Activated CD4-positive, alpha-beta T cell treated with anti-CD3 and anti-CD28 coated beads for 36 hours (primary cell): ENCODE measurements at regions not wholly inside any gene's neighbourhood (a gene's known extent, or its start where the extent isn't known, plus 50 kb on each side); places are given as distances from the start of the nearest gene placed in this dataset.

ENCODE experiments used
- ATAC-seq: fragments of 200-7000 bp; cut with Tn5 transposase; one replicate; pipeline ENCODE4 v1.10.0; 2021; ENCODE audit warnings: mild to moderate bottlenecking, moderate library complexity
- CTCF ChIA-PET: fragments of 350-600 bp; sonication (Branson Sonifier 250); formaldehyde crosslinking; loops from one replicate; lab custom pipeline; 2021; ENCODE audit warnings: antibody characterized with exemption; lab: Charles Lee
- POLR2A ChIA-PET: fragments of 350-600 bp; sonication (Branson Sonifier 250); formaldehyde crosslinking; loops from one replicate; lab custom pipeline; 2021; ENCODE audit warnings: antibody characterized with exemption, inconsistent platforms; lab: Charles Lee
- DNase-seq: peaks from one replicate; pipeline ENCODE4 v3.0.0-alpha.2; 2020
- H3K27ac Mint-ChIP-seq: one replicate; pipeline ENCODE4 v1.8.0; 2021; ENCODE audit warnings: mixed read lengths
- H3K27me3 Mint-ChIP-seq: one replicate; pipeline ENCODE4 v1.8.0; 2021; ENCODE audit warnings: mixed read lengths
- H3K36me3 Mint-ChIP-seq: one replicate; pipeline ENCODE4 v1.8.0; 2021; ENCODE audit warnings: low read depth, mixed read lengths
- H3K4me1 Mint-ChIP-seq: one replicate; pipeline ENCODE4 v1.8.0; 2021; ENCODE audit warnings: mixed read lengths
- H3K4me3 Mint-ChIP-seq: one replicate; pipeline ENCODE4 v1.8.0; 2021; ENCODE audit warnings: mild to moderate bottlenecking, moderate library complexity, mixed read lengths
- H3K9me3 Mint-ChIP-seq: one replicate; pipeline ENCODE4 v1.8.0; 2021; ENCODE audit warnings: low read depth, mixed read lengths
- intact Hi-C, 2 experiments: fragments of 100-400 bp; cut with DNase I in 1 of 2; cut with micrococcal nuclease in 1 of 2; formaldehyde crosslinking; loops; one replicate each; pipeline versions ENCODE4 v1.14.2 to v1.15.1; 2022 to 2024; cut with DNase I, micrococcal nuclease

GRCh38 chr22:48555606-48556005 is 1272.1 kb downstream of the BRD1 start:
- DNase-seq (no peak), ATAC-seq (no peak)
- Mint-ChIP-seq H3K27ac (no peak overlapping the region), H3K9me3 (no peaks in the 10 kb centered on the region), H3K36me3 (no peaks in the 10 kb centered on the region), H3K4me3 (no peak overlapping the region), H3K27me3 (no peaks in the 10 kb centered on the region), H3K4me1 (no peaks in the 10 kb centered on the region)
- intact Hi-C loops, result no loop called here
- CTCF ChIA-PET, result no interaction called here
- POLR2A ChIA-PET, result no interaction called here

- Mint-ChIP-seq H3K36me3 (no peaks in the 10 kb centered on the region), H3K27ac (no peak overlapping the region), H3K9me3 (no peaks in the 10 kb centered on the region), H3K27me3 (no peaks in the 10 kb centered on the region), H3K4me1 (no peaks in the 10 kb centered on the region), H3K4me3 (no peak overlapping the region)
- DNase-seq (no peak), ATAC-seq (no peak)
- POLR2A ChIA-PET, result no interaction called here
- CTCF ChIA-PET, result no interaction called here
- intact Hi-C loops, result no loop called here
Measured at GRCh38 chr22:48554893-48555572, 1272.6 kb downstream of the BRD1 start.

GRCh38 chr22:48553694-48554308 is 1273.9 kb downstream of the BRD1 start:
- no peak for DNase-seq
- CTCF ChIA-PET, result no interaction called here
- Mint-ChIP-seq H3K36me3 (no peaks in the 10 kb centered on the region), H3K9me3 (no peaks in the 10 kb centered on the region), H3K27ac (no peak overlapping the region), H3K27me3 (no peaks in the 10 kb centered on the region), H3K4me1 (no peaks in the 10 kb centered on the region), H3K4me3 (no peak overlapping the region)
- POLR2A ChIA-PET, result no interaction called here
- no peak for ATAC-seq
- intact Hi-C loops, result no loop called here

GRCh38 chr22:48553119-48553518 is 1274.6 kb downstream of the BRD1 start:
- Mint-ChIP-seq H3K27me3 (no peaks in the 10 kb centered on the region), H3K9me3 (no peaks in the 10 kb centered on the region), H3K4me1 (no peaks in the 10 kb centered on the region), H3K4me3 (no peak overlapping the region), H3K36me3 (no peaks in the 10 kb centered on the region), H3K27ac (no peak overlapping the region)
- DNase-seq (no peak), ATAC-seq (no peak)
- POLR2A ChIA-PET, result no interaction called here
- CTCF ChIA-PET, result no interaction called here
- intact Hi-C loops, result no loop called here

DNA sequence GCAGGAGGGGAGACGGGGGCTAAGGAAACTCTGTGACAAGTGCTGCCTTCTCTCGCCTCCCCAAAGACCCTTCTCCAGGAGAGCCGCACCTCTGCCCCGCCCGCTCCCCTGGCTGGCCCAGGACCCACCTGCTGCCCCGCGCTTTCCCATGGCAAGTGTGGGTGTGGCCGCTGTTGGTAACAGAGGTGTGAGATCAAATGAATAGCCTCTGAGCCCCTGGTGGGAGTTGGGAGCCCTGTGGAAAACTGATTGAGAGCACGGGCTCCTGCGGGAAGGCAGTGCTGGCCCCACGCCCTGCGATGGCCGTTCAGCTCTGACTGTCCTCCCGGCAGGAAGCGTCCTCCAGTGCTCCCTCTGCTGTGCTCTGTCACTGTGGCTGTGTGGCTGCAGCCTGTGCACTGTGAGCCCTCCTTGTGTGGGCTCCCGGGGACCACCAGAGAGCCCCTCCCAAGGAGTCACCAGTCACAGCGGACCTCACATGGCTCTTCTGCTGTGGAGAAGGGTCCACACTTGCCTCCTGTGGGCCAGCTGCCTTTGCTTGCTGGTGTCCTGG is 1275.9 kb downstream of the BRD1 start:
- Mint-ChIP-seq H3K9me3 (no peaks in the 10 kb centered on the region), H3K4me3 (no peak overlapping the region), H3K4me1 (no peaks in the 10 kb centered on the region), H3K27ac (no peak overlapping the region), H3K36me3 (no peaks in the 10 kb centered on the region), H3K27me3 (no peaks in the 10 kb centered on the region)
- ATAC-seq, result no peak
- POLR2A ChIA-PET, result no interaction called here
- CTCF ChIA-PET, result no interaction called here
- DNase-seq, result no peak
- intact Hi-C loops, result no loop called here

- Mint-ChIP-seq H3K9me3 (no peaks in the 10 kb centered on the region), H3K4me1 (no peaks in the 10 kb centered on the region), H3K4me3 (no peak overlapping the region), H3K36me3 (no peaks in the 10 kb centered on the region), H3K27me3 (no peaks in the 10 kb centered on the region), H3K27ac (no peak overlapping the region)
- DNase-seq (no peak), ATAC-seq (no peak)
- ChIA-PET CTCF (no interaction called here), POLR2A (no interaction called here)
- intact Hi-C loops, result no loop called here
Measured at GRCh38 chr22:48551061-48551460, 1276.6 kb downstream of the BRD1 start.

- Mint-ChIP-seq H3K4me3 (no peak overlapping the region), H3K36me3 (no peaks in the 10 kb centered on the region), H3K9me3 (no peaks in the 10 kb centered on the region), H3K27me3 (no peaks in the 10 kb centered on the region), H3K27ac (no peak overlapping the region), H3K4me1 (no peaks in the 10 kb centered on the region)
- ChIA-PET POLR2A (no interaction called here), CTCF (no interaction called here)
- intact Hi-C loops, result no loop called here
- ATAC-seq, result no peak
- no peak for DNase-seq
Measured at GRCh38 chr22:48548391-48548790, 1279.3 kb downstream of the BRD1 start.

DNA sequence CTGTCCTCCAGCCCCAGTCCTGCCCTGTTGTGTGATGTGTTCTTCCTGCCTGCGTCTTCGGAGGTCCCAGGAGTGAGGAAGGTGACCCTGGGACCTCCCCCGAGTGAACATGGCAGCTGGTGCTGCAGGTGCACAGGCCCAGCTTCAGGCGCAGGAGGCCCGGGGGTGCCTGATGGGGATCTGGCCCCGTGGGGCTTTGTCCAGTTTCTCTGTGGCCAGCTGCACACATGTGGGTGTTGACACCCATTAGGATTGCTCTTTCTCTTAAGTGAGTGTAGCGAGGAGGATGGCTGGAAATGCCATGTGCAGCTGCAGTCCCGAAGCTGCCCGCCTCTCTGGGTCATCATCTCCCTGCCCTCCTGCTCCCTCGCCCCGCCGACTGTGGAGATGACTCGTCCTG is 1279.7 kb downstream of the BRD1 start:
- no peak overlapping the region for H3K4me3 Mint-ChIP-seq

DNA sequence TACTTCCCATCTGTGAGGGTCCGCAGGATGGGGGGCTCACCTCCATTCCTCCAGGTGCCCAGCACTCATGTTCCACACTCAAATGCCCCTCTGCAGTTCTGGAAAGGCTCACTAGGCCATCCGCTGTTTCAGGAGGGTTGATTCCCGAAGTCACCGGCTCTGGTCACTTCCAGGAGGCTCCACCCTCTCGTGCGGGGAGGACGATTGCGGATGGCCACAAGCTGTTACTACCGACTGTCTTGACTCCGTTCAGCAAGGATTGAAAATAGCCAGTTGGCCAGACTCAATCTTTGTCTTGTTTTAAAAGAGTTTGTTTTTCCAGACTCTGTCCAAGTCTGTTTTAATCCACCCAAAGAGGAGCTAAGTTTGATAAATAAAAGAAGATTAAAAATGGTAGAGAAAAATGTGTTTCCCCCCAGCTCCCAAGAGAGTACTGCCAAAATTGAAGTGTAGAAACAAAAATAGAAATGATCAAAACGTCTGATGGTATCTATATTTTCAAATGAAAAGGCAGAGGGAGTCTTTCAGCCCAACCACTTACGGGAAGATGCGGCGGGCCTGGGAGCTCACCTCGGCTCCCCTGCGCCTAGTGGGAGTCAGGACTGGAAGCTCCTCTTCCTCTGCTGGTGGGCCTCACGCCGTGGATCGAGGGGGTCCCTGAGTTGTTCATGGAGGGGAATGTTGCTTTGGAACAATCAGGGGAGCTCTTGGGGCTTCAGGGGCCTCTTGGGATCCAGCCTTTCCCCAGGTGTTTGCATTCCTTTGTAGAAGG is 1280.8 kb downstream of the BRD1 start:
- ChIA-PET POLR2A (no interaction called here), CTCF (no interaction called here)
- intact Hi-C loops, result no loop called here
- H3K27ac Mint-ChIP-seq, result no peak overlapping the region
- H3K4me3 Mint-ChIP-seq, result no peak overlapping the region
- DNase-seq (no peak), ATAC-seq (no peak)
- H3K4me1 Mint-ChIP-seq, result no peaks in the 10 kb centered on the region
- peaks cover 2% of the 10 kb centered on the region for H3K9me3 Mint-ChIP-seq
- no peaks in the 10 kb centered on the region for H3K27me3 Mint-ChIP-seq
- H3K36me3 Mint-ChIP-seq, result no peaks in the 10 kb centered on the region

More for the DNA sequence above, 1279.7 kb downstream of the BRD1 start:
- ATAC-seq (no peak), DNase-seq (no peak)
- ChIA-PET CTCF (no interaction called here), POLR2A (no interaction called here)
- Mint-ChIP-seq H3K27ac (no peak overlapping the region), H3K4me1 (no peaks in the 10 kb centered on the region), H3K27me3 (no peaks in the 10 kb centered on the region), H3K9me3 (no peaks in the 10 kb centered on the region), H3K36me3 (no peaks in the 10 kb centered on the region)
- intact Hi-C loops, result no loop called here

- intact Hi-C loops, result no loop called here
- no peaks in the 10 kb centered on the region for H3K27me3 Mint-ChIP-seq
- peaks cover 2% of the 10 kb centered on the region for H3K9me3 Mint-ChIP-seq
- no peak for ATAC-seq
- DNase-seq, result no peak
- no peaks in the 10 kb centered on the region for H3K36me3 Mint-ChIP-seq
- CTCF ChIA-PET, result no interaction called here
- H3K27ac Mint-ChIP-seq, result no peak overlapping the region
- H3K4me3 Mint-ChIP-seq, result no peak overlapping the region
- H3K4me1 Mint-ChIP-seq, result no peaks in the 10 kb centered on the region
- POLR2A ChIA-PET, result no interaction called here
Measured at GRCh38 chr22:48545987-48546386, 1281.7 kb downstream of the BRD1 start.

DNA sequence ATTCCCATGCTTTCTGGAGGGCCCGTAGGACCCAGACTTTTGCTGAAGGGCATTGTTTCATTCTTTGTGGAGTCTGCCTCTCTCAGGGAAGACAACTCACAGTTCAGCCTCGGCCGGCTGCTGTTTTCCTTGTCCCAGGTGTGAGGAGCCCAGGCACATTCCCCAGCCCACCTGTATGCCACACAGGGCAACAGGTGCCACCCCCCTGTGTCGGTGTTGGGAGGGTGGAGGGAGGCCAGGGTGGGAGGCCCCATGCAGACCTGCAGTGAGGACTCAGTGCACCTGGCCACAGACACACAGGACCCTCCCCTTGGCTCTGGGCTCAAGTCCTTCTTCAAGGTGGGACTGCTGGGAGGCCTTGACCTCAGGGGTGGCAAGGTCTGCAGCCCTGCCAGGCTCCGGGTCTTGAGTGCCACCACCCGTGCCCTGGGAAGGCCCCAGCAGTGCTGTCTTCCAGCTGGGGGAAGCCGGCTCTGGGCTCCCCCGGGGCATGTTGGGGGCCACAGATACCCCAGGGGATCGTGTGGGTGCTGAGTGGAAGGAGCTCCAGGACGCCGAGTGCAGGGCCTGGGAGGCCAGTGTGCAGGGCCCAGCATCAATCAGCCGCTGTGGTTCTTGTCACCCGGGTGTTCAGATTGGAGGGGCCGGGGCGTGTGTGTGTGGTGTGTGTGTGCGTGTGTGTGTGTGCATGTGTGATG is 1286.1 kb downstream of the BRD1 start:
- POLR2A ChIA-PET, result no interaction called here
- DNase-seq (no peak), ATAC-seq (no peak)
- Mint-ChIP-seq H3K27ac (no peak overlapping the region), H3K36me3 (no peaks in the 10 kb centered on the region), H3K4me3 (no peak overlapping the region), H3K9me3 (peaks cover 2% of the 10 kb centered on the region), H3K27me3 (no peaks in the 10 kb centered on the region), H3K4me1 (no peaks in the 10 kb centered on the region)
- intact Hi-C loops, result no loop called here
- CTCF ChIA-PET, result no interaction called here
